HCT116 (cell line): ENCODE measurements at regions not wholly inside any gene's neighbourhood (a gene's known extent, or its start where the extent isn't known, plus 50 kb on each side); places are given as distances from the start of the nearest gene placed in this dataset.

Source experiments
- ATAC-seq: fragments of 200-7000 bp; cut with Tn5 transposase; 2 replicates; pipeline ENCODE4 v1.9.1; 2020; ENCODE audit warnings: mild to moderate bottlenecking, moderate library complexity
- BruUV-seq: library from RNA; stranded (reverse); fragments of 400-500 nt; replicated peaks from 2 replicates; lab custom pipeline; 2021; lab: Mats Ljungman, UMichigan
- CTCF ChIA-PET: fragments of 300-600 bp; sonication (Branson Sonifier 250); formaldehyde crosslinking; loops from one replicate; lab custom pipeline; 2021; ENCODE audit warnings: antibody characterized with exemption; lab: Charles Lee
- POLR2A ChIA-PET: fragments of 300-600, 350-600 bp; sonication (Branson Sonifier 250); formaldehyde crosslinking; loops from one replicate; lab custom pipeline; 2021; ENCODE audit warnings: antibody characterized with exemption; lab: Charles Lee
- RAD21 ChIA-PET, 2 experiments: fragments of 300-600 bp; sonication (Branson Sonifier 250); formaldehyde crosslinking; loops; one replicate each; lab custom pipeline; 2023; ENCODE audit warnings: low total read pairs in 2 of 2; ENCODE audit not compliant: uncharacterized antibody in 2 of 2, unreplicated experiment in 2 of 2, low non-redundant PET in 1 of 2; lab: Charles Lee
- DNase-seq: peaks from one replicate; pipeline ENCODE4 v3.0.0-alpha.2; 2010; ENCODE audit warnings: low read depth, low spot score
- H2AFZ ChIP-seq: fragments of 200-600 bp; shearing (Covaris generic), sonication (generic); 2 replicates; pipeline ENCODE4 v1.6.1; 2017; ENCODE audit warnings: low read depth, mixed run types, mixed read lengths, antibody characterized with exemption, low read length; ENCODE audit not compliant: poor library complexity, severe bottlenecking
- H3K27ac ChIP-seq: 2 replicates; pipeline ENCODE4 v1.5.1; 2012; ENCODE audit warnings: low read depth, low read length
- H3K27me3 ChIP-seq: fragments of 200-600 bp; sonication (generic); 2 replicates; pipeline ENCODE4 v1.6.1; 2016; ENCODE audit warnings: mixed run types, low read length, mixed read lengths; ENCODE audit not compliant: insufficient read depth
- H3K36me3 ChIP-seq, 2 experiments: fragments of 200-500 bp in 1 of 2; fragments of 200-600 bp in 1 of 2; sonication (Bioruptor generic) in 1 of 2; sonication (generic) in 1 of 2; 2 replicates each; pipeline versions ENCODE4 v1.5.1 to v1.6.1; 2014 to 2016; ENCODE audit warnings: low read length in 2 of 2, inconsistent platforms in 1 of 2, mixed read lengths in 1 of 2, mixed run types in 1 of 2; ENCODE audit not compliant: insufficient read depth in 2 of 2, control insufficient read depth in 1 of 2
- H3K4me1 ChIP-seq, 2 experiments: fragments of 200-600 bp in 1 of 2; sonication (generic) in 1 of 2; 2 replicates each; pipeline versions ENCODE4 v1.5.1 to v1.6.1; 2012 to 2017; ENCODE audit warnings: low read length in 2 of 2, inconsistent platforms in 1 of 2, mild to moderate bottlenecking in 1 of 2, mixed read lengths in 1 of 2, mixed run types in 1 of 2, moderate library complexity in 1 of 2; ENCODE audit not compliant: insufficient read depth in 2 of 2, control insufficient read depth in 1 of 2
- H3K4me2 ChIP-seq: fragments of 200-600 bp; sonication (generic); 2 replicates; pipeline ENCODE4 v1.6.1; 2017; ENCODE audit warnings: mixed run types, low read length, mixed read lengths
- H3K4me3 ChIP-seq, 2 experiments: fragments of 200-600 bp in 1 of 2; sonication (generic) in 1 of 2; replicated peaks in 1 of 2; 2 replicates each; pipeline ENCODE4 v1.5.1; 2011 to 2016; ENCODE audit warnings: low read length in 2 of 2, control low read depth in 1 of 2, low read depth in 1 of 2, mild to moderate bottlenecking in 1 of 2, mixed read lengths in 1 of 2, mixed run types in 1 of 2
- H3K79me2 ChIP-seq: fragments of 200-600 bp; sonication (generic); 2 replicates; pipeline ENCODE4 v1.6.1; 2017; ENCODE audit warnings: mild to moderate bottlenecking, mixed run types, low read length, moderate library complexity, mixed read lengths; ENCODE audit not compliant: insufficient read depth
- H3K9ac ChIP-seq: fragments of 200-600 bp; sonication (generic); 2 replicates; pipeline ENCODE4 v1.6.1; 2016; ENCODE audit warnings: low read length, mixed read lengths
- H3K9me2 ChIP-seq: fragments of 200-600 bp; sonication (generic), shearing (Covaris generic); 2 replicates; pipeline ENCODE4 v1.6.1; 2017; ENCODE audit warnings: mixed run types, mild to moderate bottlenecking, moderate library complexity; ENCODE audit not compliant: insufficient read depth
- H3K9me3 ChIP-seq, 2 experiments: fragments of 200-500 bp in 1 of 2; fragments of 200-600 bp in 1 of 2; sonication (Bioruptor generic) in 1 of 2; sonication (generic) in 1 of 2; 2 replicates each; pipeline ENCODE4 v1.6.1; 2014 to 2017; ENCODE audit warnings: low read length in 2 of 2, mixed read lengths in 2 of 2, inconsistent platforms in 1 of 2, low read depth in 1 of 2, mild to moderate bottlenecking in 1 of 2, mixed run types in 1 of 2, moderate library complexity in 1 of 2; ENCODE audit not compliant: control insufficient read depth in 1 of 2, insufficient read depth in 1 of 2
- H4K20me1 ChIP-seq: fragments of 200-600 bp; sonication (generic), shearing (Covaris generic); 2 replicates; pipeline ENCODE4 v1.6.1; 2017; ENCODE audit warnings: mixed run types, mild to moderate bottlenecking, moderate library complexity; ENCODE audit not compliant: insufficient read depth
- ATF3 ChIP-seq: IDR thresholded peaks from 2 replicates; pipeline ENCODE4 v1.6.1; 2012
- EGR1 ChIP-seq: IDR thresholded peaks from 2 replicates; pipeline ENCODE4 v1.6.1; 2012; ENCODE audit warnings: low read depth
- ELF1 ChIP-seq: IDR thresholded peaks from 2 replicates; pipeline ENCODE4 v1.6.1; 2012; ENCODE audit warnings: low read depth, borderline replicate concordance
- FOSL1 ChIP-seq: IDR thresholded peaks from 2 replicates; pipeline ENCODE4 v1.6.1; 2012; ENCODE audit warnings: low read depth
- JUND ChIP-seq: IDR thresholded peaks from 2 replicates; pipeline ENCODE4 v1.6.1; 2012
- SIN3A ChIP-seq: IDR thresholded peaks from 2 replicates; pipeline ENCODE4 v1.6.1; 2012; ENCODE audit warnings: low read depth
- SP1 ChIP-seq: IDR thresholded peaks from 2 replicates; pipeline ENCODE4 v1.6.1; 2012; ENCODE audit warnings: low read depth
- SRF ChIP-seq: IDR thresholded peaks from 2 replicates; pipeline ENCODE4 v1.6.1; 2012; ENCODE audit warnings: low read depth
- YY1 ChIP-seq: IDR thresholded peaks from 2 replicates; pipeline ENCODE4 v1.6.1; 2011; ENCODE audit warnings: low read length, low read depth, moderate library complexity, mild to moderate bottlenecking; ENCODE audit not compliant: insufficient replicate concordance; ENCODE audit errors: extremely low read depth
- ZBTB33 ChIP-seq: IDR thresholded peaks from 2 replicates; pipeline ENCODE4 v1.6.1; 2011; ENCODE audit warnings: mild to moderate bottlenecking, low read length, moderate library complexity; ENCODE audit not compliant: insufficient replicate concordance; ENCODE audit errors: extremely low read depth
- intact Hi-C: fragments of 100-400 bp; cut with micrococcal nuclease; formaldehyde crosslinking; loops from 2 replicates; pipeline ENCODE4 v1.10.0; 2022

DNA sequence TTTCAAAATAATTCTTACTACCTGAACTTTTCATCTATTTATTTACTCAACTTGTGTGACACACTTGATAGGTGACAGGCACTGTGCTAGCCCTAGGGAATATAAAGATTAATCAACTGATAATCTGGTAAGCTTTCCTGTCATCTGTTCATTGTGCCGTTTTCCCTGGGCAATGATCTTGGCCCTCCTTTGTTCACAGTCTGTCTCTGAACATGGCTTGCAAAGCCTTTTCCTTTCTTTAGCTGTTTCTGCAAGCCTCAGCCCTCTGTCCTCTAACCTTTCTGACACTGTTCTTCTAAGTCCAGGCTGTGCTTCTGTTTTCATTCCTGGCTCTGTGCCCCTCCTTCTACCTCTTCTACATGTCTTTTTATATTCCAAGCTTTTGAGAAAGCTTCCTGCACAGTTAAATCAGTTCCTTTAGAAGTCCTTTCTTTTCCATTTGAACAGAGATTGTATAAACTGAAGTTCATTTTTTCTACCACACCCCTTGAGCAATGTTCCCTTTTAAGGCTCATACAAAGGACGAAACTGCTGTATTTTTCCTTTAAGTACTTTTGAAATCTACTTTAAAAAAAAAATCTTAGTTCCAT lies 803.0 kb upstream of the ZNF608 start:
- Histone ChIP-seq H3K4me2 (no peak overlapping the region), H3K4me1 (no peaks in the 10 kb centered on the region), H3K27ac (no peak overlapping the region), H4K20me1 (no peaks in the 10 kb centered on the region), H3K9me2 (no peaks in the 10 kb centered on the region), H3K4me3 (no peak overlapping the region), H3K9ac (no peak overlapping the region), H3K79me2 (no peaks in the 10 kb centered on the region), H3K36me3 (no peaks in the 10 kb centered on the region), H3K27me3 (no peaks in the 10 kb centered on the region), H3K9me3 (no peaks in the 10 kb centered on the region), H2AFZ (no peak overlapping the region)
- ATAC-seq (no peak), DNase-seq (no peak)
- intact Hi-C loops = no loop called here
- CTCF ChIA-PET = no interaction called here
- POLR2A ChIA-PET = no interaction called here
- no TSS peak for BruUV-seq
- TF ChIP-seq ATF3 = no peak
- RAD21 ChIA-PET = no interaction called here

GRCh38 chr5:125550274-125550673 lies 803.8 kb upstream of the ZNF608 start:
- RAD21 ChIA-PET = no interaction called here
- Histone ChIP-seq H3K4me2 (no peak overlapping the region), H3K4me3 (no peak overlapping the region), H2AFZ (no peak overlapping the region), H3K4me1 (no peaks in the 10 kb centered on the region), H3K9me2 (no peaks in the 10 kb centered on the region), H4K20me1 (no peaks in the 10 kb centered on the region), H3K9me3 (no peaks in the 10 kb centered on the region), H3K79me2 (no peaks in the 10 kb centered on the region), H3K27ac (no peak overlapping the region), H3K27me3 (no peaks in the 10 kb centered on the region), H3K9ac (no peak overlapping the region), H3K36me3 (no peaks in the 10 kb centered on the region)
- CTCF ChIA-PET = no interaction called here
- POLR2A ChIA-PET = no interaction called here
- intact Hi-C loops = no loop called here
- no peak for TF ChIP-seq EGR1
- no TSS peak for BruUV-seq
- DNase-seq (no peak), ATAC-seq (no peak)

- no peak for ATAC-seq
- H3K4me2 ChIP-seq = no peak overlapping the region
- RAD21 ChIA-PET = no interaction called here
- H3K9me3 ChIP-seq = no peaks in the 10 kb centered on the region
- H3K4me1 ChIP-seq = no peaks in the 10 kb centered on the region
- CTCF ChIA-PET = no interaction called here
- H3K9me2 ChIP-seq = no peaks in the 10 kb centered on the region
- no peak overlapping the region for H2AFZ ChIP-seq
- DNase-seq = no peak
- intact Hi-C loops = no loop called here
- H4K20me1 ChIP-seq = no peaks in the 10 kb centered on the region
- no peaks in the 10 kb centered on the region for H3K79me2 ChIP-seq
- H3K27ac ChIP-seq = no peak overlapping the region
- H3K9ac ChIP-seq = no peak overlapping the region
- H3K36me3 ChIP-seq = no peaks in the 10 kb centered on the region
- H3K4me3 ChIP-seq = no peak overlapping the region
- no TSS peak for BruUV-seq
- POLR2A ChIA-PET = no interaction called here
- no peaks in the 10 kb centered on the region for H3K27me3 ChIP-seq
- TF ChIP-seq YY1 (no peak), EGR1 (no peak), ZBTB33 (no peak), SRF (no peak), JUND (no peak), ELF1 (no peak), SIN3A (no peak), SP1 (no peak), FOSL1 (no peak), ATF3 (no peak)
Observed at GRCh38 chr5:125551246-125551645, 804.8 kb upstream of the ZNF608 start.
